A549 (cell line): ENCODE measurements at regions not wholly inside any gene's neighbourhood (a gene's known extent, or its start where the extent isn't known, plus 50 kb on each side); places are given as distances from the start of the nearest gene placed in this dataset.
A peak's percentile ranks its signal among the peaks of the same experiment; 100 is the strongest.
"Not testable (repeated sequence)": the region's sequence is repeated elsewhere in the genome, so short reads cannot be mapped to it uniquely, and the experiment has no call there.

Experiments used
- ATAC-seq, 2 experiments: fragments of 200-7000 bp in 1 of 2; fragments of >200 bp in 1 of 2; cut with Nextera tagmentation in 1 of 2; cut with Tn5 transposase in 1 of 2; 3 replicates each; pipeline versions ENCODE4 v1.8.0 to v1.9.1; 2018 to 2020; ENCODE audit warnings: mild to moderate bottlenecking in 1 of 2, moderate library complexity in 1 of 2
- CTCF ChIA-PET: fragments of 300-600 bp; sonication (Branson Sonifier 250); formaldehyde crosslinking; extraction: SDS; loops from one replicate; lab custom pipeline; 2021; ENCODE audit warnings: antibody characterized with exemption, inconsistent platforms; lab: Yijun Ruan, JAX
- POLR2A ChIA-PET: fragments of 350-600 bp; formaldehyde crosslinking; extraction: SDS; loops from one replicate; lab custom pipeline; 2021; ENCODE audit warnings: antibody characterized with exemption, inconsistent platforms; lab: Yijun Ruan, JAX
- DNase-seq, 2 experiments: peaks; one replicate each; pipeline versions ENCODE4 v3.0.0 to v3.0.0-alpha.2; 2011 to 2016; ENCODE audit warnings: low read depth in 1 of 2, low spot score in 1 of 2
- FAIRE-seq: peaks from 2 replicates; lab custom pipeline; 2011; peaks lifted over from hg19 to GRCh38; lab: Jason Lieb, UNC
- H3K27ac ChIP-seq, 2 experiments: fragments of >200 bp; sonication (Bioruptor Twin); formaldehyde crosslinking; 3 replicates each; pipeline ENCODE4 v1.5.1; 2016 to 2017
- H3K4me1 ChIP-seq: fragments of >200 bp; sonication (Bioruptor Twin); formaldehyde crosslinking; 3 replicates; pipeline ENCODE4 v1.6.1; 2016
- H3K4me2 ChIP-seq: fragments of >200 bp; sonication (Bioruptor Twin); formaldehyde crosslinking; 3 replicates; pipeline ENCODE4 v1.6.1; 2016
- H3K4me3 ChIP-seq: fragments of >200 bp; sonication (Bioruptor Twin); formaldehyde crosslinking; 3 replicates; pipeline ENCODE4 v1.5.1; 2016
- H3K9me3 ChIP-seq: fragments of >200 bp; sonication (Bioruptor Twin); formaldehyde crosslinking; 3 replicates; pipeline ENCODE4 v1.6.1; 2016
- BHLHE40 ChIP-seq: IDR thresholded peaks from 2 replicates; pipeline ENCODE4 v1.6.1; 2012; ENCODE audit warnings: low read depth, low read length, inconsistent platforms
- CBX2 ChIP-seq: fragments of 200-600 bp; sonication (generic); IDR thresholded peaks from 2 replicates; pipeline ENCODE4 v1.6.1; 2016; ENCODE audit warnings: low read depth, mild to moderate bottlenecking, borderline replicate concordance
- CHD2 ChIP-seq: fragments of 150-350 bp; IDR thresholded peaks from 2 replicates; pipeline ENCODE4 v1.6.1; 2014; ENCODE audit warnings: low read length; ENCODE audit not compliant: partially characterized antibody
- EHF ChIP-seq: fragments of 250-450 bp; sonication (Bioruptor Pico); IDR thresholded peaks from 2 replicates; pipeline ENCODE4 v1.5.0; 2020; ENCODE audit warnings: mild to moderate bottlenecking
- EHMT2 ChIP-seq: fragments of 200-600 bp; sonication (generic); IDR thresholded peaks from 2 replicates; pipeline ENCODE4 v1.6.1; 2016; ENCODE audit warnings: antibody characterized with exemption, low read depth, mild to moderate bottlenecking, moderate library complexity
- FOSB ChIP-seq: fragments of 250-450 bp; sonication (Bioruptor Pico); IDR thresholded peaks from 2 replicates; pipeline ENCODE4 v1.5.0; 2020; ENCODE audit warnings: mild to moderate bottlenecking, moderate library complexity
- GATA3 ChIP-seq: IDR thresholded peaks from 2 replicates; pipeline ENCODE4 v1.6.1; 2012; ENCODE audit warnings: borderline replicate concordance
- HDAC2 ChIP-seq: fragments of 200-600 bp; sonication (generic); IDR thresholded peaks from 2 replicates; pipeline ENCODE4 v1.6.1; 2016
- HOXB5 ChIP-seq: fragments of 250-450 bp; sonication (Bioruptor Pico); IDR thresholded peaks from 2 replicates; pipeline ENCODE4 v1.5.0; 2020; ENCODE audit warnings: mild to moderate bottlenecking, moderate library complexity
- JUN ChIP-seq, 2 experiments: fragments of >200 bp; sonication (Bioruptor Twin); formaldehyde crosslinking; IDR thresholded peaks; 2 replicates in 1 of 2; 3 replicates in 1 of 2; pipeline ENCODE4 v1.6.1; 2016 to 2017
- KDM1A ChIP-seq: fragments of 200-600 bp; sonication (generic); IDR thresholded peaks from 2 replicates; pipeline ENCODE4 v1.6.1; 2016; ENCODE audit warnings: low read depth, mild to moderate bottlenecking
- KDM5A ChIP-seq: fragments of 200-600 bp; sonication (generic); IDR thresholded peaks from 2 replicates; pipeline ENCODE4 v1.6.1; 2016; ENCODE audit warnings: antibody characterized with exemption, mild to moderate bottlenecking
- MAZ ChIP-seq: fragments of 150-350 bp; IDR thresholded peaks from 2 replicates; pipeline ENCODE4 v1.6.1; 2014; ENCODE audit warnings: antibody characterized with exemption, low read depth, low read length, borderline replicate concordance
- NFE2L2 ChIP-seq: fragments of 150-350 bp; conservative IDR thresholded peaks from 2 replicates; pipeline ENCODE4 v1.6.1; 2014; ENCODE audit warnings: low read length
- NPAS2 ChIP-seq: fragments of 250-450 bp; sonication (Bioruptor Pico); IDR thresholded peaks from 2 replicates; pipeline ENCODE4 v1.8.0; 2022; ENCODE audit warnings: mild to moderate bottlenecking, moderate library complexity, borderline replicate concordance
- NR3C1 ChIP-seq: fragments of >200 bp; sonication (Bioruptor Twin); formaldehyde crosslinking; IDR thresholded peaks from 3 replicates; pipeline ENCODE4 v1.6.1; 2017
- RCOR1 ChIP-seq: fragments of 150-350 bp; IDR thresholded peaks from 2 replicates; pipeline ENCODE4 v1.6.1; 2014; ENCODE audit warnings: antibody characterized with exemption, low read length, low read depth
- RFX5 ChIP-seq: fragments of 450-650 bp; IDR thresholded peaks from 2 replicates; pipeline ENCODE4 v1.7.1; 2014; ENCODE audit warnings: antibody characterized with exemption, mild to moderate bottlenecking, moderate library complexity
- SMC3 ChIP-seq: fragments of >200 bp; sonication (Bioruptor Twin); formaldehyde crosslinking; IDR thresholded peaks from 3 replicates; pipeline ENCODE4 v1.6.1; 2018; ENCODE audit warnings: inconsistent platforms
- TFCP2L1 ChIP-seq: fragments of 250-450 bp; sonication (Bioruptor Pico); IDR thresholded peaks from 2 replicates; pipeline ENCODE4 v1.5.0; 2021; ENCODE audit warnings: mild to moderate bottlenecking
- TP53 ChIP-seq: fragments of 250-450 bp; sonication (Bioruptor Pico); IDR thresholded peaks from 2 replicates; pipeline ENCODE4 v1.5.0; 2021; ENCODE audit warnings: mild to moderate bottlenecking, moderate library complexity
- ZC3H11A ChIP-seq: fragments of 450-650 bp; IDR thresholded peaks from 2 replicates; pipeline ENCODE4 v1.6.1; 2014; ENCODE audit warnings: antibody characterized with exemption, mild to moderate bottlenecking
- ZNF302 ChIP-seq: fragments of 250-450 bp; sonication (Bioruptor Pico); IDR thresholded peaks from 2 replicates; pipeline ENCODE4 v1.9.0; 2021; ENCODE audit warnings: inconsistent platforms, mild to moderate bottlenecking, moderate library complexity
- ZSCAN20 ChIP-seq: fragments of 250-450 bp; sonication (Bioruptor Pico); IDR thresholded peaks from 2 replicates; pipeline ENCODE4 v1.8.0; 2022; ENCODE audit warnings: mild to moderate bottlenecking, moderate library complexity
- WGBS: methylation state at CpG from one replicate; pipeline ENCODE4 v1.1.6; 2017; ENCODE audit errors: missing lambda C conversion rate; 5-methylcytosine and 5-hydroxymethylcytosine counted together
- TF ChIP-seq, protein P1 (sequence below): fragments of 250-450 bp; sonication (Bioruptor Pico); IDR thresholded peaks from 2 replicates; pipeline ENCODE4 v1.5.0; 2021; ENCODE audit warnings: mild to moderate bottlenecking, moderate library complexity, borderline replicate concordance
- TF ChIP-seq, protein P2 (sequence below): fragments of 150-350 bp; IDR thresholded peaks from 2 replicates; pipeline ENCODE4 v1.6.1; 2014; ENCODE audit warnings: low read depth, mild to moderate bottlenecking, low read length
- TF ChIP-seq, protein P3 (sequence below): fragments of >200 bp; sonication (Bioruptor Twin); formaldehyde crosslinking; IDR thresholded peaks from 2 replicates; pipeline ENCODE4 v1.6.1; 2016

- TF ChIP-seq FOSB (CRISPR knock-in tag), result no peak
- no peak for TF ChIP-seq CBX2
- no peak for TF ChIP-seq BHLHE40
- TF ChIP-seq, protein P1, sequence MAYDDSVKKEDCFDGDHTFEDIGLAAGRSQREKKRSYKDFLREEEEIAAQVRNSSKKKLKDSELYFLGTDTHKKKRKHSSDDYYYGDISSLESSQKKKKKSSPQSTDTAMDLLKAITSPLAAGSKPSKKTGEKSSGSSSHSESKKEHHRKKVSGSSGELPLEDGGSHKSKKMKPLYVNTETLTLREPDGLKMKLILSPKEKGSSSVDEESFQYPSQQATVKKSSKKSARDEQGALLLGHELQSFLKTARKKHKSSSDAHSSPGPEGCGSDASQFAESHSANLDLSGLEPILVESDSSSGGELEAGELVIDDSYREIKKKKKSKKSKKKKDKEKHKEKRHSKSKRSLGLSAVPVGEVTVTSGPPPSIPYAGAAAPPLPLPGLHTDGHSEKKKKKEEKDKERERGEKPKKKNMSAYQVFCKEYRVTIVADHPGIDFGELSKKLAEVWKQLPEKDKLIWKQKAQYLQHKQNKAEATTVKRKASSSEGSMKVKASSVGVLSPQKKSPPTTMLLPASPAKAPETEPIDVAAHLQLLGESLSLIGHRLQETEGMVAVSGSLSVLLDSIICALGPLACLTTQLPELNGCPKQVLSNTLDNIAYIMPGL (CRISPR knock-in tag), result no peak
- TF ChIP-seq NR3C1, result no peak
- no peak for TF ChIP-seq ZNF302 (CRISPR knock-in tag)
- TF ChIP-seq, protein P2, sequence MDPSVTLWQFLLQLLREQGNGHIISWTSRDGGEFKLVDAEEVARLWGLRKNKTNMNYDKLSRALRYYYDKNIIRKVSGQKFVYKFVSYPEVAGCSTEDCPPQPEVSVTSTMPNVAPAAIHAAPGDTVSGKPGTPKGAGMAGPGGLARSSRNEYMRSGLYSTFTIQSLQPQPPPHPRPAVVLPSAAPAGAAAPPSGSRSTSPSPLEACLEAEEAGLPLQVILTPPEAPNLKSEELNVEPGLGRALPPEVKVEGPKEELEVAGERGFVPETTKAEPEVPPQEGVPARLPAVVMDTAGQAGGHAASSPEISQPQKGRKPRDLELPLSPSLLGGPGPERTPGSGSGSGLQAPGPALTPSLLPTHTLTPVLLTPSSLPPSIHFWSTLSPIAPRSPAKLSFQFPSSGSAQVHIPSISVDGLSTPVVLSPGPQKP, result no peak
- TF ChIP-seq ZC3H11A, result no peak
- no peak for TF ChIP-seq CHD2
- TF ChIP-seq HOXB5 (CRISPR knock-in tag), result no peak
- TF ChIP-seq TFCP2L1, result no peak
- TF ChIP-seq NFE2L2, result no peak
- TF ChIP-seq NPAS2 (CRISPR knock-in tag), result no peak
- TF ChIP-seq EHMT2, result no peak
- TF ChIP-seq JUN (IDR thresholded peaks at IDR 0.05), result no peak
- TF ChIP-seq MAZ, result no peak
- Histone ChIP-seq H3K9me3 (no peaks in the 10 kb centered on the region), H3K27ac (no peak overlapping the region), H3K4me3 (no peak overlapping the region), H3K4me1 (no peaks in the 10 kb centered on the region), H3K4me2 (no peak overlapping the region)
- no peak for ATAC-seq
- POLR2A ChIA-PET, result no interaction called here
- no peak for FAIRE-seq
- no peak for DNase-seq
- WGBS, result 35% methylated on average over 2 of the region's 2 CpGs
- CTCF ChIA-PET, result no interaction called here
Observed at GRCh38 chrX:103911236-103911635, 51.2 kb upstream of the TMSB15B start.

- H3K27ac ChIP-seq, result no peak overlapping the region
- DNase-seq, result no peak
- 76% methylated on average over 6 of the region's 6 CpGs for WGBS
- H3K4me2 ChIP-seq, result no peak overlapping the region
- H3K4me3 ChIP-seq, result no peak overlapping the region
- no peaks in the 10 kb centered on the region for H3K4me1 ChIP-seq
- ATAC-seq, result no peak
- ChIA-PET CTCF (no interaction called here), POLR2A (no interaction called here)
- FAIRE-seq, result peak; percentile 74
- no peaks in the 10 kb centered on the region for H3K9me3 ChIP-seq
- TF ChIP-seq CHD2 (no peak), HDAC2 (no peak), MAZ (no peak), KDM5A (no peak), EHF (CRISPR knock-in tag) (no peak), RCOR1 (no peak)
Observed at GRCh38 chrX:103910430-103910829, 52.0 kb upstream of the TMSB15B start.

DNA sequence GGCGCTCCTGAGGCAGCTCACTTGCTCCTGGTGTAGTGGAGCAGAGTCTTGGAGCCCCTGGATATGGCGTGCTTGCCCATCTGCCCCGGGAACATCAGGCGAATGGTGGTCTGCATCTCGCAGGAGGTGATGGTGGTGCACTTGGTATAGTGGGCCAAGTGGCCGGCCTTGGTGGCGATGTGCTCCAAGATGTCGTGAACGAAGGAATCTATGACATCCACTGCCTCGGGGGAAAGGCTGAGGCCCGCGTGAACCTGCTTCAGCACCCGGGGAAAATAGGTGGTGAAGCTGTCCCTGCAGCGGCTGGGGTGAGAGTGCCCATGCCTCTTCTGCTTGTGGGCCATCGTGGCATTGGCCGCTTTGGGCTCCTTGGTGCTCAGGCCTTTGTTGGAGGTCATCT, 58.1 kb upstream of the TMSB15B start:
- ATAC-seq (no peak), DNase-seq (no peak), FAIRE-seq (no peak)
- ChIA-PET POLR2A (no interaction called here), CTCF (no interaction called here)
- Histone ChIP-seq H3K4me3 (no peak overlapping the region), H3K9me3 (no peaks in the 10 kb centered on the region), H3K4me1 (no peaks in the 10 kb centered on the region), H3K4me2 (no peak overlapping the region), H3K27ac (no peak overlapping the region)
- 75% methylated on average over 12 of the region's 16 CpGs for WGBS
- TF ChIP-seq HOXB5 (CRISPR knock-in tag), result no peak
- TF ChIP-seq ZNF302 (CRISPR knock-in tag), result no peak
- TF ChIP-seq SMC3, result no peak
- no peak for TF ChIP-seq RFX5
- TF ChIP-seq ZSCAN20 (CRISPR knock-in tag), result no peak
- no peak for TF ChIP-seq NPAS2 (CRISPR knock-in tag)
- no peak for TF ChIP-seq KDM1A
- TF ChIP-seq, protein P3, sequence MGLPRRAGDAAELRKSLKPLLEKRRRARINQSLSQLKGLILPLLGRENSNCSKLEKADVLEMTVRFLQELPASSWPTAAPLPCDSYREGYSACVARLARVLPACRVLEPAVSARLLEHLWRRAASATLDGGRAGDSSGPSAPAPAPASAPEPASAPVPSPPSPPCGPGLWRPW, result no peak
- no peak for TF ChIP-seq EHMT2
- no peak for TF ChIP-seq KDM5A
- TF ChIP-seq TP53 (CRISPR knock-in tag), result no peak
- TF ChIP-seq GATA3, result no peak
- no peak for TF ChIP-seq CBX2

DNA sequence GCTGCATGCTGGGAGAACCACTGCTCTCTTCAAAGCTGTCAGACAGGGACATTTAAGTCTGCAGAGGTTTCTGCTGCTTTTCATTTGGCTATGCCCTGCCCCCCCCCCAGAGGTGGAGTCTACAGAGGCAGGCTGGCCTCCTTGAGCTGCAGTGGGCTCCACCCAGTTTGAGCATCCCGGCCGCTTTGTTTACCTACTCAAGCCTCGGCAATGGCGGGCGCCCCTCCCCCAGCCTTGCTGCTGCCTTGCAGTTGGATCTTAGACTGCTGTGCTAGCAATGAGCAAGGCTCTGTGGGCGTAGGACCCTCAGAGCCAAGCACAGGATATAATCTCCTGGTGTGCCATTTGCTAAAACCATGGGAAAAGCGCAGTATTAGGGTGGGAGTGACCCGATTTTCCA, 59.8 kb upstream of the TMSB15B start:
- not testable (repeated sequence) for H3K4me1 ChIP-seq, H3K27ac ChIP-seq, DNase-seq, H3K4me2 ChIP-seq, H3K9me3 ChIP-seq, ATAC-seq, H3K4me3 ChIP-seq, FAIRE-seq
- CTCF ChIA-PET, result interaction anchor here (1.0 kb wide), 1 partner anchor 10 kb away, joined by 3 read pairs; no protein-coding TSS in a partner anchor
- POLR2A ChIA-PET, result interaction anchor here (0.6 kb wide), 1 partner anchor 71 kb away, joined by 6 read pairs; the partner anchor contains the start of gene RAB9B
- 10% methylated on average over 3 of the region's 8 CpGs for WGBS
